GOT3 (cell line): ENCODE measurements at regions not wholly inside any gene's neighbourhood (a gene's known extent, or its start where the extent isn't known, plus 50 kb on each side); places are given as distances from the start of the nearest gene placed in this dataset.

Experiments used
- DNase-seq: peaks from one replicate; lab custom pipeline; 2025; ENCODE audit warnings: mixed read lengths; lab: John Stamatoyannopoulos, UW

- no peak for DNase-seq
These were observed 439.9 kb upstream of the MAF start for GRCh38 chr16:80040413-80040812.

- DNase-seq = no peak
These were observed 439.2 kb upstream of the MAF start for GRCh38 chr16:80039777-80040176.

- no peak for DNase-seq
These were observed 438.0 kb upstream of the MAF start for GRCh38 chr16:80038566-80038965.

DNA sequence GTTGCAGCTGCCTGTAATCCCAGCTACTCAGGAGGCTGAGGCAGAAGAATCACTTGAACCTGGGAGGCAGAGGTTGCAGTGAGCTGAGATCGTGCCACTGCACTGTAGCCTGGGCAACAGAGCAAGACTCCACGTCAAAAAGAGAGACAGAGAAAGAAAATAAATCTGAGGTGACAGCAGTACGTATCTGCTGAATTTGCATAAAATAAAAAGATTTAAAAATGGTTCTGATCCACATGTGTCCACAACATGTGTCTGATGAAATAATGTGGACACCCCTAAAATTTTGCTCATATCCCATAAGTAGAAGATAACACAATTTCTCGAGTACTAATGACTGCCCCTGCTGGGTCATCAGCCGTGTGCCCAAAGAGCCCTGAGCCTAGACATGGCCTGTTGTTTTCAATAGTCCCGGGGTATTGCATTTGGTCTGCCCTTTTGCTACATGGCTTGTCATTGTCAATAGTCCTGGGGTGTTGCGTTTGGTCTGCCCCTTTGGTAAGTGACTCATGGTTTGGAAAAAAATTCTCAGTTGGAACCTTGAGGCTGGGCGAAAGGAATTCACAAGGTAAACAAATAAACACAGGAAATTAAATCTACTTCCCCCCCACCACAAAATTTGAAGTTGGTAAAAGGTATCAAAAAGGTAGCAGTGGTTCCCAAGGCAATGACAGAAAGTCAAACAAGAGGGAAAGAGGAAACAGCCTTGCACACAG is 434.6 kb upstream of the MAF start:
- DNase-seq = no peak

DNA sequence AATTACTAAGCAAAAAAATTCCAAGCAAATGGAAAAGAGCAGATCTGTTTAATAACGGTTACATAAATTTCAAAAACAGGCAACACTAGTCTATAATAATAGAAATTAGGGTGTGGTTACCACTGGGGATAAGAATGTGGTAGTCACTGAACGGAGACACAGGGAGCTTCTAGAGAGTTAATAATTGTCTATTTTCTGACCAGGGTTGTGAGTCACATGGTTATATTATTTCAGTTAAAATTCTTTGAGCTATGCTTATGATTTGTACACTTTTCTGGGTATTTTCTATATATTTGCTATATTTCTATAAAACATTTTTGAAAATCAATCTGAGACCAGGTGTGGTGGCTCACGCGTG is 433.9 kb upstream of the MAF start:
- DNase-seq = no peak

- no peak for DNase-seq
These were observed 433.4 kb upstream of the MAF start for GRCh38 chr16:80033783-80034468.

DNA sequence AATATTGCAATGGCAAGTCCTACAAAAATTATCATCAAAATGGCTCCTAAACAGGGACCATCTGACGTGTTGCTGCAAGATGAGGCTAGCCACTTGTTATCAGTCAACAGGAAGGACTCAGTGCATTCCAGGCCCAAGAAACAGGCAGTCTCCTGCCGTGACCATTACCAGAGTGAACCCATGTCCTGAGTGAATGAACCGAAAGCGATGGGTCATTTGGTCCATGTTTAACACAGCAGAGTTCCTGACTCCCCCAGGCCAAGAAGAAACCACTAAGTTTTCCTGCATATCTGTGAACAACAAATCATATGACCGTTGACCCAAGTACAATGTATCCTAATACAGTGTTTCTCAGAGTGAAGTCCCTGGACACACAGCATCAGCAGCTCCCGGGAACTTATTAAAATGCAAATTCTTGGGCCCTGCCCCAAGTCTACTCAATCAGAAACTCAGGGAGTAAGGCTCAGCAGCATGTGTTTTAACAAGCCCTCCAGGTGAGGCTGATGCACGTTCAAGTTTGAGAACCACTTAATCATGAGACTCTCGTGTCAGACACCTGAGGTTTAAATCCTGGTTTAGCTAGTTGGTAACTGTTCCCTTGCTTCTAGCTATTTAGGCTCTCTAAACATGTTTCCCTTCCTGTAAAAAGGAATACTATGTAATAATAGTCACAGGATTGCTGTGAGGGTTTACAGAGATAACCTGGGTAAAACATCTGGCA is 429.4 kb upstream of the MAF start:
- no peak for DNase-seq

- DNase-seq = no peak
These were observed 428.8 kb upstream of the MAF start for GRCh38 chr16:80029381-80029630.

GRCh38 chr16:80028581-80029380 is 428.2 kb upstream of the MAF start:
- DNase-seq = no peak

DNA sequence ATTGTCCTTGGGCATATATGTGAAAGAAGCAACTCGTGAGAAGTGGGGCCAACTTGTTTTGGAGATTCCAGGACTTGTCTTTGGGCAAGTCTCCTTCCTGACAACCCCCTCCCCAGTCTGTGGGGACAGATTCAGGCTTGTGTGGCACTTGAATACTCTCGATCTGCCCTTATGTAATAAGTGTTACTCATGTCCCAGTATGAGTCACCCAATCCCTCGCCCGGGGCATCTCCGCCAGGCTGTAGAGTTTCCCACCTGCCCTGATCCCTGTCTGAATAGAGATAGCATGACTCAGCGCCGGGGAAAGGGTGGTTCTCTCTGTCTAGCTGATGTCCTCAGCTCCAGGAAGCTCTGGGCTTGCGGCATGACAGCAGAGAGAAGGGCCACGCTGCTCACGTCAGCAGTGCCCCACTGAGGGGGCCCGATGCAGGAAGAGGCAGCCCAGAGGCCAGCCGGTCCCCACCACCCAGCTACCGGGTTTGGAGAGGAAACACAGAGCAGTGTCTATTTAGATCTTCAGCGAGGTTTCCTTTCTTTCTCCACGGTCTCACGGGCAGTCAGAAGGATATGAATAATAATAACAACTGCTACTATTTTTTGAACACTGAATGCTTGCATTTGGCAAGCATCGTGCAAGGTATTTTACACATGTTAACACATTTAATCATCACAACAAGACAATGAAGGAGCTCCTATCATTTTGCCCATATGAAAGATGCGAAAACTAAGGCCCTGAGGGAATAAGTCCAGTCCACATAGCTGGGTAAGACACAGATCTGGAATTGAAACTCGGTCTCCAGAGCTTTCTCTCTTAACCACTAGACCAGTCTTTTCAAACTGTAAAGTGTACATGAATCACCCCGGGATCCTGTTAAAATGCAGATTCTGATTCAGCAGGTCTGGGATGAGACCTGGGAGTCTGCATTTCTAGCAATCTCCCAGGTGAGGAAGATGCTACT is 426.7 kb upstream of the MAF start:
- DNase-seq = peak; percentile 50

DNA sequence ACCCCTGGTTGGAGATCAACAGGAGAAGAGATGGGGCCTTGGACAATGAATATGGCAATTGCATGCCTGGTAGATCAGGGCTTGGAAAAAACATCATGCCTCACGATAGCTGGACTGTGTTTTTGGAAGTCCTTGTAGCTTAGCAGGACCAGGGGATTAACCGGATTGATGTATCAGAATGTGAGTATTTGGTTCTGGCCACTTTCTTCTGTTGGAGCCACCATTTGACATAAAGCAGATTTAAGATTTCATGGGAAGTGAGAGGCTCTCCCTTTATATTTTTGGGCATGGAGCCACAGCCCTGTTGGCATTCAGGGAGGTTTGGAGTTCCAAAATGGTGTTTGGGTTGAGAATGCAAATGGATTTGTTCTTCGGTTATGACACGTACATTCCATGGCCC is 424.7 kb upstream of the MAF start:
- no peak for DNase-seq

DNA sequence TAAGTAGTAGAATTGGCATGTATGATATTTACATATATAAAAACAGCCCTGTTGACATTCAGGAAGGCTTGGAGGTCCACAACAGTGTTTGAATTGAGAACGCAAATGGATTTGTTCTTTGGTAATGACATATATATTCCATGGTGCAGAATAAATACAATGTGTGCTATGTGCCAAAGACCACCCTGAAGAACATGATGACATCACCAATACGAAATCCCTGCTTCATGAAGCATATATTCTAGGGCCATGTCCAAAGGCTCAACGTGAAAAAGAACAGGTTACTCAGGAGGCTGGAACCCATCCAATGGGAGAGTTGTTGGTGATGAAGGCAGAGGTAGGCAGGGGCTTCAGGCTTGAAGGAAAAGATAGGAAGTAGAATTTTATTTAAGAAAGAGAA is 423.9 kb upstream of the MAF start:
- no peak for DNase-seq

- DNase-seq = no peak
These were observed 423.3 kb upstream of the MAF start for GRCh38 chr16:80023865-80024264.

DNA sequence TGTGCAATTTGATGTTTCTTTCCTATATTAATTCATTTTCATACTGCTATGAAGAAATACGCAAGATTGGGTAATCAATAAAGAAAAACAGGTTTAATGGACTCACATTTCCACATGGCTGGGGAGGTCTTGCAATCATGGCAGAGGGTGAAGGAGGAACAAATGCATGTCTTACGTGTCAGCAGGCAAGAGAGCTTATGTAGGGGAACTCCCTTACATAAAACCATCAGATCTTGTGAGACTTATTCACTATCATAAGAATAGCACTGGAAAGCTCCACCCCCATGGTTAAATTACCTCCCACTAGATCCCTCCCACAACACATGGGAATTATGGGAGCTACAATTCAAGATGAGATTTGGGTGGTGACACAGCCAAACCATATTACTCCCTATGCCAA is 418.9 kb upstream of the MAF start:
- no peak for DNase-seq

DNA sequence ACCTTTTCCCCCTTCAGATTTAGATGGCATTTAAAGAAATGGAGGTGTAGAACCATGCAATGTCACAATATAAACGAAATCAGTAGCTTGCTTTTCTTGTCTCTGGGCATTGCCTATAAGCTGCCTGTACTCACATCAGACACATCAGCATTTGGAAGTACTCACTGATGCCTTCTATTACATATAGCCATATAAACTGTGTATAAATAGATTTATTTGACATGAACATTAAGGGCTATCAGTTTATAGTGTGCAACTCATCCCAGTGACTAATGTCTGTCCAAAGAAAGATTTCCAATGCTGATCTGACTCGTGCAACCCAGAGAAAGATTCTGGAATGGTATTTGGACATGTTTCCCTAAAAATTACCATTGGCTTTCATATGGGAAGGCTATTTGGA is 417.9 kb upstream of the MAF start:
- DNase-seq = no peak

- DNase-seq = no peak
These were observed 416.3 kb upstream of the MAF start for GRCh38 chr16:80016731-80017326.

GRCh38 chr16:80015566-80015965 is 415.0 kb upstream of the MAF start:
- DNase-seq = no peak

GRCh38 chr16:80014241-80014939 is 413.9 kb upstream of the MAF start:
- no peak for DNase-seq

- no peak for DNase-seq
These were observed 412.0 kb upstream of the MAF start for GRCh38 chr16:80012586-80012985.

GRCh38 chr16:80009971-80010659 is 409.6 kb upstream of the MAF start:
- DNase-seq = no peak
